GM13976 (cell line): ENCODE measurements at regions not wholly inside any gene's neighbourhood (a gene's known extent, or its start where the extent isn't known, plus 50 kb on each side); places are given as distances from the start of the nearest gene placed in this dataset.
"Not testable (repeated sequence)": the region's sequence is repeated elsewhere in the genome, so short reads cannot be mapped to it uniquely, and the experiment has no call there.

Source experiments
- DNase-seq: peaks from one replicate; pipeline ENCODE4 v3.0.0; 2012; ENCODE audit warnings: low spot score
- CTCF ChIP-seq: IDR thresholded peaks from 2 replicates; pipeline ENCODE4 v1.5.1; 2012; ENCODE audit warnings: borderline replicate concordance, mild to moderate bottlenecking; ENCODE audit not compliant: insufficient read depth; ENCODE audit errors: extremely low read depth, missing control alignments, control extremely low read depth
- in situ Hi-C: fragments of 300-500 bp; cut with MboI; formaldehyde crosslinking; loops from one replicate; pipeline ENCODE4 v1.12.0; 2022; ENCODE audit warnings: low sequenced_read_pairs, mixed read lengths, inconsistent platforms; ENCODE audit not compliant: unreplicated experiment

GRCh38 chr2:195438692-195439091 is 218.3 kb upstream of the SLC39A10 start:
- DNase-seq: no peak
- in situ Hi-C loops: no loop called here
- no peak for TF ChIP-seq CTCF

GRCh38 chr2:195437521-195437920 is 219.5 kb upstream of the SLC39A10 start:
- no peak for DNase-seq
- no peak for TF ChIP-seq CTCF
- in situ Hi-C loops: no loop called here

GRCh38 chr2:195434346-195434745 is 222.7 kb upstream of the SLC39A10 start:
- in situ Hi-C loops: no loop called here
- TF ChIP-seq CTCF: no peak
- no peak for DNase-seq

- in situ Hi-C loops, DNase-seq: not testable (repeated sequence)
Observed at GRCh38 chr2:195433729-195434128, 223.3 kb upstream of the SLC39A10 start.

GRCh38 chr2:195428673-195429072 is 228.4 kb upstream of the SLC39A10 start:
- TF ChIP-seq CTCF: no peak
- in situ Hi-C loops: no loop called here
- no peak for DNase-seq

- in situ Hi-C loops: no loop called here
- no peak for TF ChIP-seq CTCF
- DNase-seq: no peak
Observed at GRCh38 chr2:195425328-195425727, 231.7 kb upstream of the SLC39A10 start.

- in situ Hi-C loops: no loop called here
- TF ChIP-seq CTCF: no peak
- DNase-seq: no peak
Observed at GRCh38 chr2:195419033-195419432, 238.0 kb upstream of the SLC39A10 start.
